GM11168 (cell line): ENCODE measurements at regions not wholly inside any gene's neighbourhood (a gene's known extent, or its start where the extent isn't known, plus 50 kb on each side); places are given as distances from the start of the nearest gene placed in this dataset.

Experiments used
- in situ Hi-C: fragments of 300-500 bp; cut with MboI; formaldehyde crosslinking; loops from one replicate; pipeline ENCODE4 v1.12.0; 2022; ENCODE audit warnings: low sequenced_read_pairs; ENCODE audit not compliant: unreplicated experiment

DNA sequence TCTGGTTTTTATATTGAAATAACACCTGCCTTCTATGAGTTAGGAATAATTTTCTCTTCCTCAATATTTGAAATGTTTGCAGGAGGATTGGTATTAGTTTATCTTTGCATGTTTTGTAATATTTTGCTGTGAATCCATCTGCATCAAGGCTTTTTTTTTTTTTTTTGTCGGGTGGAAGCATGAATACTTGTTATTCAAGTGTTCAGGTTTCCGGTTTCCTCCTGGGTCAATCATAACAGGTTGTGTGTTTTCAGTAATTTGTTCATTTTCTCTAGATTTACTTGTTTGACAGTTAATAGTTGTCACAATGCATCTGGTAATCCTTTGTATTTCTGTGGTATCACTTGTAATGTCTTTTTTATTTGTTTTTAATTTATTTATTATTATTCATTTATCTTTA lies 256.7 kb upstream of the RBMY1B start:
- in situ Hi-C loops = loop anchor here (25.0 kb wide), 1 partner anchor 267 kb away; no protein-coding TSS in a partner anchor

DNA sequence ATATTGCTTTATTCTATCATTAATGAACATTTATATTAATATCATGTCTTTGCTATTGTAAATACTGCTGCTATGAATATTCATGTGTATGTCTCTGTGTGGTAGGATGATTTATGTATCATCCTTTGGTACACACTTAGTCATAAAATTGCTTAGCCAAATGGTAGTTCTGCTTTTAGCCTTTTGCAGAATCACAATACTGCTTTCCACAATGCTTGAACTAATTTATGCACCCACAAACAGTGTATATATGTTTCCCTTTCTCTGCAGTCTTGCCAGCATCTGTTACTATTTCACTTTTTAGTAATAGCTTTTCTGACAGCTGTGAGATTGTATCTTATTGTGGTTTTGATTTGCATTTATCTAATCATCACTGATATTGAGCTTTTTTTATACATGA lies 254.3 kb upstream of the RBMY1B start:
- in situ Hi-C loops = loop anchor here (25.0 kb wide), 1 partner anchor 270 kb away; no protein-coding TSS in a partner anchor

DNA sequence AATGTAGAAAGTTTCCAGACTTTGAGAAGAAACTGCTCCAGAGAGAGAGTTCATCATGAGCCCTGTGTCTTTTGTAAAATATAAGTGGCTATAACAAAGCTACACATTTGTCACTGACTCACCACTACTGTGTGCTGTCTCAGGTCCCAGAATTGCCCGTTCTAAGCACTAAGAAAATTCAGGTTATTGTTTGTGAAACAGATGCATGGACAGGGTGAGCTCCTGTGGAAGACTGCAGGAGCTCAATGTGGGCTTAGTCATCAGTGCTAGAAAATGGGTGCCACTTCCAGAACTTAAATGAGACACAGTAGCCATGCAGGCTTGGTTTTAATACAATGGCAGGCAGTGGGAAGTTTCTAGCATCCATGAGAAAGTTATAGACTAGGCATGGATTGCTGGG lies 251.4 kb upstream of the RBMY1B start:
- in situ Hi-C loops = loop anchor here (25.0 kb wide), 1 partner anchor 272 kb away; no protein-coding TSS in a partner anchor

DNA sequence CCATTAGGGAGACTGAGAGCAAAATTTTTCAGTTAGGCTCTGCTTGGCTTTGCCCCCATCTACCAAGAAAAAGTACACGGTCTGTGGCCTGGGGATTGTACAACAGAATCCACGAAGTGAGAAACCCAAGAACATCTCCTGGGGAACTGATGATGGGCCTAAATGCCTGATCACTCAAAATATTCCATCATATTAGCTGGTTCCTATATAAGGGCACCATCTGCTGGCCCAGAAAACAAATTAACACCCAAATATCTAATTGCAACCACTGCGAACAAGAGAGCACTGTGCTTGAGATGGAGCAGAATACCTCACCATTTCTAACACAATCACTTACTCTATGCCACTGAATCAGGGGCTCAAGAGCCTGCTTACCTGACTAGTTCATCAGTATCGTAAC lies 250.8 kb upstream of the RBMY1B start:
- in situ Hi-C loops = loop anchor here (25.0 kb wide), 1 partner anchor 273 kb away; no protein-coding TSS in a partner anchor

DNA sequence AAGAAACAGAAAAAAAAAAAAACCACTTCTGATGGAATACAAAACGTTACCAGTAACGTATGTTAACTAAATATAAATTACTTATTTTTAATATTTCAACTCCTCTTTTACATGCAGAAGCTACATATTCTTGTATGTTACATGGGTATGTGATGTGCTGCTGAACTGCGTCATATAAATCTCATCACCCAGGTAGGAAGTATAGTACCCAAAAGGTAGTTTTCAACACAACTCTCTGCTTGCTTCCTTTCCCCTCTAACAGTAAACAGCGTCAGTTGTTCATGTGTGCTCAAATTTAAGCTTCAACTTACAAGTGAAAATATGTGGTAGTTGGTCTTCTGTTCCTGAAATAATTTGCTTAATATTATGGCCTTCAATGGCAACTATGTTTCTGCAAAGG lies 250.0 kb upstream of the RBMY1B start:
- in situ Hi-C loops = loop anchor here (25.0 kb wide), 1 partner anchor 274 kb away; no protein-coding TSS in a partner anchor

DNA sequence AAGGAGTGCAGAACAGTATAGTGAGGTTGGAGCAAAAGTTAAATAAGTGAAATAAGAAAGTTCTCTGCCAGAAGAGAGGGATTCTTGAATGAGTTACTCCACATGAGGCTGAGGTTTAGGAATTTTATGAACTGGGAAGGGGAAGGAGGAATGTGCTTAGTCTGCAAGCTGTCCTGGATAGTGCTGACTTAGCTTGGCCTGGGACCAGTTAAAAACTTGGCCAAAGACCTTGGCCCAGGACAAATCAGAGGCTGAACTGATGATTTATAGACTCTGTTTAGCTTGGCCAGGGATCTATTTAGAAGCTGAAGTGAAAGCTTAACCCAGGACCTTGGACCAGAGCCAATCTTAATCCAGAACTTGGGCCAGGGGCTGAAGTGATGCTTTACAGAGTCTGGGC lies 244.4 kb upstream of the RBMY1B start:
- in situ Hi-C loops = loop anchor here (25.0 kb wide), 1 partner anchor 279 kb away; no protein-coding TSS in a partner anchor

DNA sequence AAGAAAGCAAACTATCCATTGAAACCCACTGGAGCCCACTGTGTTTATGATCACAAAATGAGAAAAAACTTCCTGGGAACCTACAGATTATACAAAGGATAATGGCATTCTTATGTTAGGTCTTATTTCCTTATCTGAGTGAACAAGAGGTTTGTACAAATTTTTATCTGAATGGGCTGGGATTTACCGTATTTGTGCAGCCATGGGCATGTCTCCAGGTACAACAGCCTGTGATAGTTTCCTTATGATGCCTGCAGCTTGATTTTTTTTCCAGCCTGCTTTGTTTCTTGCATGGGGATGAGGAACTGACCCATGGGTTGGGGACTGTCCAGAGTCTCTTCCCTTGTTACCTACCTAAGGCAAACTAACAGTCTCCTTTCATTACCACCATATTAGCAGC lies 244.0 kb upstream of the RBMY1B start:
- in situ Hi-C loops = loop anchor here (25.0 kb wide), 1 partner anchor 280 kb away; no protein-coding TSS in a partner anchor

DNA sequence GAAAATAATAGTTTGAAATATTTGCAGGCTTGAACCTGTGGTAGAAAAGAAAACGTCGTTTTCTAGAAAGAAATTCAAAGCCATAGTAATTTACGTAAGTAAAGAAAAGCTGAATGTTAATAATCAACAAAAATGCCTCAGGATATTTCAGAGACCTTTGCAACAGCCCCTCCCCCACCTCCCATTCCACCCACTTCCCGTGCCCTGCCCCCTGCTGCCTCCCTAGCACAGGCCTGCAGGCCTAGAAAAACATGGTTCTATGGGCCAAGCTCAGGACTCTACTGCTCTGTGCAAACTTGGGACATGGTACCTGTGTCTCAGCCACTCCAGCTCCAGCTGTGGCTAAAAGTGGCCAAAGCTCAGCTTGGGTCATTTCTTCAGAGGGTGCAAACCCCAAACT lies 223.4 kb upstream of the RBMY1B start:
- in situ Hi-C loops = no loop called here

DNA sequence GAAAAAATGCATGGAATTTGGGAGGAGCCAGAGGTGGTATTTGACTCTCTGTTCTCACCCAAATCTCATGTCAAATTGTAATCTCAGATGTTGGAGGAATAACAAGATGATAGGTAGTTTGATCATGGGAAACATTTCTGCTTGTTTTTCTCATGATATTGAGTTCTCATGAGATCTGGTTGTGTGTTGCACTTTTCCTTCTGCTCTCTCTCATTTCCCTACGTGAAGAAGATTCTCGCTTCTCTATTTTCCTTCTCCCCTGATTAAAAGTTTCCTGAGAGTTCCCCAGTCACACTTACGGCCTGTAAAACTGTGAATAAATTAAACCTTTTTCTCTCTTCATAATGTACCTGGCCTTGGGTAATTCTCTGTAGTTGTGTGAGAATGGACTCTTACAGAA lies 222.2 kb upstream of the RBMY1B start:
- in situ Hi-C loops = no loop called here

DNA sequence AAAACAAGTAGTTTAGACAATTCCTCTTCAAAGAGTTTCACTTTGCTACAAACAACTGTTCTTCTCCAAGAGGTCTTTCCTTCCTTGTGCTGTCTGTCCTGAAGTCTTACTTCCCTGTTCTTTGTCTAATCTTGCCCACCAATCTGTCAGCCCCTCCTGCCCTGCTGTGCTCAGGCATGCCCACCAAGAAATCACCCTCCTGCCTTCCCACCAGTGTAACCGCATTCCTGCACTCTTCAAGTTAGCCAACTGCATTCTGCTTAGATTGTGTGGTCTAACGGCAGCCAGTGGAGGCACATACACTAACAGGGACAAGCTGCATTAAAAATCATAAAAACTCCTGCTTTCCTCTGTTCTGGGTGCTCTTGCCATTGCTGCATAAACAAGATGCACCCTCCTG lies 215.9 kb upstream of the RBMY1B start:
- in situ Hi-C loops = no loop called here

DNA sequence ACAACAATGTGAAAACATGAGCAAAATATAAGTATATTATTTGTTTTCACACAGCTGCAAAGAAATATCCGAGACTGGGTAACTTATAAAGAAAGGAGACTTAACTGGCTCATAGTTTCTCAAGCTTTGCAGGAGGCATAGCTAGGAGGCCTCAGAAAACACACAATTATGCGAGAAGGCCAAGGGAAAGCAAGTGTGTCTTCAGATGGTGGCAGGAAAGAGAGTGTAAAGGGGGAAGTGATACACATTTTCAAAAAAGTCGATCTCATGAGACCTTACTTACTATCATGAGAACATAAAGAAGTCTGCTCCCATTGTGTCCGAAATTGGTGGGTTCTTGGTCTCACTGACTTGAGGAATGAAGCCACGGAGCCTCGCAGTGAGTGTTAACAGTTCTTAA lies 208.9 kb upstream of the RBMY1B start:
- in situ Hi-C loops = no loop called here

DNA sequence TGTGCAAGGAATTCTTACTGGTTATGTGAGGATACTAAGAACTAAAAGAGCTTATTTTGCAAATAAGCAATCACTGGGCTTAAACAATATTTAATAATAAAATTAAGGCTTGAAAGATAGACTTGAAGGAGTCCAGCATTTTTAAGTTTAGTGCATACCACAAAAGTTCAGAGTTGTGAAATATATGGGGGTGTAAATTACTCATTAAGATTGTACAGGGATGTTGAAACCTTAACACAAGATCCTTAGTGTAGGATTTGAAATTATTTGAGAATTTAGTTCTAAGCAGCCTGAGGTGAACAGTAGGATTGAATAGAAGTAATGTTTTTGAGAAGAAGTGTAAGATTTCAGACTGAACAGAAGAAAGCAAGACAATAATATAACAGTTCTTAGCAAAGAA lies 195.8 kb upstream of the RBMY1B start:
- in situ Hi-C loops = no loop called here
